ENCODE measurements at regions not wholly inside any gene's neighbourhood (a gene's known extent, or its start where the extent isn't known, plus 50 kb on each side); places are given as distances from the start of the nearest gene placed in this dataset.

- TF ChIP-seq, protein P1, sequence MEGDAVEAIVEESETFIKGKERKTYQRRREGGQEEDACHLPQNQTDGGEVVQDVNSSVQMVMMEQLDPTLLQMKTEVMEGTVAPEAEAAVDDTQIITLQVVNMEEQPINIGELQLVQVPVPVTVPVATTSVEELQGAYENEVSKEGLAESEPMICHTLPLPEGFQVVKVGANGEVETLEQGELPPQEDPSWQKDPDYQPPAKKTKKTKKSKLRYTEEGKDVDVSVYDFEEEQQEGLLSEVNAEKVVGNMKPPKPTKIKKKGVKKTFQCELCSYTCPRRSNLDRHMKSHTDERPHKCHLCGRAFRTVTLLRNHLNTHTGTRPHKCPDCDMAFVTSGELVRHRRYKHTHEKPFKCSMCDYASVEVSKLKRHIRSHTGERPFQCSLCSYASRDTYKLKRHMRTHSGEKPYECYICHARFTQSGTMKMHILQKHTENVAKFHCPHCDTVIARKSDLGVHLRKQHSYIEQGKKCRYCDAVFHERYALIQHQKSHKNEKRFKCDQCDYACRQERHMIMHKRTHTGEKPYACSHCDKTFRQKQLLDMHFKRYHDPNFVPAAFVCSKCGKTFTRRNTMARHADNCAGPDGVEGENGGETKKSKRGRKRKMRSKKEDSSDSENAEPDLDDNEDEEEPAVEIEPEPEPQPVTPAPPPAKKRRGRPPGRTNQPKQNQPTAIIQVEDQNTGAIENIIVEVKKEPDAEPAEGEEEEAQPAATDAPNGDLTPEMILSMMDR (IDR thresholded peaks at IDR 0.05) = no peak
- TF ChIP-seq EP300 (IDR thresholded peaks at IDR 0.05) = no peak
Measured at GRCh38 chr6:87925373-87926060, 122.1 kb upstream of the SPACA1 start.
